H1 (cell line): ENCODE measurements at regions not wholly inside any gene's neighbourhood (a gene's known extent, or its start where the extent isn't known, plus 50 kb on each side); places are given as distances from the start of the nearest gene placed in this dataset.

Experiments used
- CTCF ChIA-PET: fragments of 300-600 bp; sonication (Branson Sonifier 250); formaldehyde crosslinking; loops from one replicate; lab custom pipeline; 2021; ENCODE audit not compliant: partially characterized antibody; lab: Charles Lee
- POLR2A ChIA-PET: fragments of 300-600 bp; sonication (Branson Sonifier 250); formaldehyde crosslinking; loops from one replicate; lab custom pipeline; 2021; ENCODE audit warnings: inconsistent platforms; ENCODE audit not compliant: partially characterized antibody; lab: Charles Lee
- DNase-seq, 2 experiments: peaks; one replicate each; pipeline versions ENCODE4 v3.0.0 to v3.0.0-alpha.2; 2010 to 2022; ENCODE audit warnings: low spot score in 2 of 2, low read depth in 1 of 2, mixed read lengths in 1 of 2
- FAIRE-seq: peaks from 2 replicates; lab custom pipeline; 2011; peaks lifted over from hg19 to GRCh38; lab: Jason Lieb, UNC
- H2AFZ ChIP-seq: 2 replicates; pipeline ENCODE4 v1.8.1; 2012; ENCODE audit warnings: low read length, inconsistent platforms
- H2AK5ac ChIP-seq: 2 replicates; pipeline ENCODE4 v1.6.1; 2013; ENCODE audit warnings: low read depth, low read length
- H2BK120ac ChIP-seq: replicated peaks from 2 replicates; pipeline ENCODE3; 2013; ENCODE audit warnings: low read depth, low read length, inconsistent platforms
- H2BK12ac ChIP-seq: 2 replicates; pipeline ENCODE4 v1.6.1; 2013; ENCODE audit warnings: low read depth, low read length
- H2BK15ac ChIP-seq: 2 replicates; pipeline ENCODE4 v1.6.1; 2013; ENCODE audit warnings: low read length
- H2BK20ac ChIP-seq: 2 replicates; pipeline ENCODE4 v1.6.1; 2013; ENCODE audit warnings: low read length
- H2BK5ac ChIP-seq: 2 replicates; pipeline ENCODE4 v1.6.1; 2013; ENCODE audit warnings: low read depth, low read length
- H3K14ac ChIP-seq: 2 replicates; pipeline ENCODE4 v1.6.1; 2013; ENCODE audit warnings: inconsistent platforms; ENCODE audit not compliant: insufficient read length
- H3K18ac ChIP-seq: 2 replicates; pipeline ENCODE4 v1.6.1; 2013; ENCODE audit warnings: low read length; ENCODE audit errors: extremely low read depth
- H3K23ac ChIP-seq: 2 replicates; pipeline ENCODE4 v1.6.1; 2013; ENCODE audit warnings: inconsistent platforms; ENCODE audit not compliant: insufficient read length
- H3K23me2 ChIP-seq: 2 replicates; pipeline ENCODE4 v1.6.1; 2013; ENCODE audit warnings: low read depth, low read length
- H3K27ac ChIP-seq: 2 replicates; pipeline ENCODE4 v1.6.1; 2011; ENCODE audit warnings: low read depth, low read length, inconsistent platforms
- H3K27me3 ChIP-seq, 4 experiments: replicated peaks in 1 of 4; 1 replicate in 1 of 4; 2 replicates in 3 of 4; pipeline versions ENCODE4 v1.6.1 to v1.8.1; 2011 to 2013; ENCODE audit warnings: low read length in 3 of 4, mild to moderate bottlenecking in 3 of 4, inconsistent platforms in 2 of 4, mixed read lengths in 2 of 4, moderate library complexity in 1 of 4; ENCODE audit not compliant: control insufficient read depth in 3 of 4, insufficient read depth in 3 of 4; ENCODE audit errors: extremely low read depth in 1 of 4
- H3K36me3 ChIP-seq, 4 experiments: 2 replicates each; pipeline versions ENCODE4 v1.6.1 to v1.8.1; 2011 to 2013; ENCODE audit warnings: mild to moderate bottlenecking in 4 of 4, low read length in 3 of 4, moderate library complexity in 2 of 4, control low read depth in 1 of 4, inconsistent platforms in 1 of 4; ENCODE audit not compliant: insufficient read depth in 4 of 4, control insufficient read depth in 2 of 4
- H3K4ac ChIP-seq: replicated peaks from 2 replicates; pipeline ENCODE3; 2013; ENCODE audit warnings: low read length, low read depth, mixed read lengths, inconsistent platforms; ENCODE audit not compliant: insufficient read length
- H3K4me1 ChIP-seq, 4 experiments: replicated peaks in 1 of 4; 1 replicate in 1 of 4; 2 replicates in 3 of 4; pipeline versions ENCODE4 v1.6.1 to v1.8.1; 2011 to 2013; ENCODE audit warnings: low read length in 3 of 4, inconsistent platforms in 2 of 4, mixed read lengths in 1 of 4; ENCODE audit not compliant: insufficient read depth in 4 of 4, control insufficient read depth in 3 of 4
- H3K4me2 ChIP-seq, 2 experiments: 2 replicates each; pipeline versions ENCODE4 v1.6.1 to v1.8.1; 2011 to 2013; ENCODE audit warnings: low read depth in 2 of 2, low read length in 2 of 2, control low read depth in 1 of 2, inconsistent platforms in 1 of 2, mild to moderate bottlenecking in 1 of 2; ENCODE audit not compliant: insufficient read depth in 1 of 2
- H3K4me3 ChIP-seq, 4 experiments: fragments of 200-600, 300-600 bp in 1 of 4; sonication (generic), shearing (Covaris generic), sonication (Bioruptor Twin) in 1 of 4; 2 replicates each; pipeline versions ENCODE4 v1.5.1 to v1.8.1; 2011 to 2016; ENCODE audit warnings: low read length in 4 of 4, low read depth in 3 of 4, control low read depth in 2 of 4, inconsistent platforms in 2 of 4, mild to moderate bottlenecking in 2 of 4, mixed read lengths in 1 of 4, moderate library complexity in 1 of 4; ENCODE audit not compliant: insufficient read depth in 2 of 4; ENCODE audit errors: extremely low read depth in 1 of 4
- H3K56ac ChIP-seq: replicated peaks from 2 replicates; pipeline ENCODE3; 2013; ENCODE audit warnings: low read depth, mild to moderate bottlenecking, mixed read lengths, low read length, inconsistent platforms; ENCODE audit not compliant: insufficient read length
- H3K79me1 ChIP-seq: 2 replicates; pipeline ENCODE4 v1.6.1; 2013; ENCODE audit warnings: low read depth, low read length, control low read depth
- H3K79me2 ChIP-seq, 2 experiments: 2 replicates each; pipeline versions ENCODE4 v1.6.1 to v1.8.1; 2012 to 2013; ENCODE audit warnings: low read length in 2 of 2, mild to moderate bottlenecking in 2 of 2, inconsistent platforms in 1 of 2; ENCODE audit not compliant: insufficient read depth in 2 of 2, control insufficient read depth in 1 of 2
- H3K9ac ChIP-seq, 4 experiments: replicated peaks in 1 of 4; 1 replicate in 1 of 4; 2 replicates in 3 of 4; pipeline versions ENCODE4 v1.6.1 to v1.8.1; 2011 to 2013; ENCODE audit warnings: low read depth in 3 of 4, low read length in 3 of 4, control low read depth in 2 of 4, mild to moderate bottlenecking in 2 of 4, moderate library complexity in 2 of 4, inconsistent platforms in 1 of 4; ENCODE audit errors: extremely low read depth in 1 of 4
- H3K9me3 ChIP-seq, 2 experiments: 2 replicates each; pipeline versions ENCODE4 v1.6.1 to v1.8.1; 2012 to 2013; ENCODE audit warnings: mild to moderate bottlenecking in 2 of 2, moderate library complexity in 2 of 2, control low read depth in 1 of 2, inconsistent platforms in 1 of 2, low read depth in 1 of 2, low read length in 1 of 2, mixed read lengths in 1 of 2; ENCODE audit not compliant: insufficient read depth in 2 of 2
- H4K20me1 ChIP-seq, 2 experiments: replicated peaks in 1 of 2; 2 replicates each; pipeline versions ENCODE3 to v1.8.1; 2011 to 2013; ENCODE audit warnings: inconsistent platforms in 2 of 2, low read length in 2 of 2, mild to moderate bottlenecking in 1 of 2; ENCODE audit not compliant: insufficient read depth in 2 of 2, control insufficient read depth in 1 of 2
- H4K5ac ChIP-seq: 2 replicates; pipeline ENCODE4 v1.6.1; 2013; ENCODE audit warnings: low read length, low read depth, mixed read lengths, inconsistent platforms; ENCODE audit not compliant: insufficient read length
- H4K8ac ChIP-seq: 2 replicates; pipeline ENCODE4 v1.8.0; 2013; ENCODE audit warnings: mild to moderate bottlenecking, moderate library complexity, low read length, inconsistent platforms; ENCODE audit not compliant: insufficient read depth; ENCODE audit errors: extremely low read depth
- H4K91ac ChIP-seq: replicated peaks from 2 replicates; pipeline ENCODE3; 2013; ENCODE audit warnings: low read length, mixed read lengths, inconsistent platforms; ENCODE audit not compliant: insufficient read length
- CHD1 ChIP-seq: IDR thresholded peaks from 2 replicates; pipeline ENCODE4 v1.6.1; 2012; ENCODE audit warnings: low read depth, low read length, improper control_type of control experiment
- CREB1 ChIP-seq: IDR thresholded peaks from 2 replicates; pipeline ENCODE4 v1.6.1; 2012; ENCODE audit warnings: inconsistent platforms
- EGR1 ChIP-seq: IDR thresholded peaks from 2 replicates; pipeline ENCODE4 v1.6.1; 2011; ENCODE audit warnings: low read depth, low read length, borderline replicate concordance
- HDAC2 ChIP-seq, 2 experiments: fragments of 300-600 bp in 1 of 2; sonication (generic) in 1 of 2; IDR thresholded peaks; 2 replicates each; pipeline ENCODE4 v1.6.1; 2011 to 2012; ENCODE audit warnings: low read depth in 2 of 2, low read length in 2 of 2, mild to moderate bottlenecking in 2 of 2, moderate library complexity in 2 of 2, borderline replicate concordance in 1 of 2, inconsistent platforms in 1 of 2
- HDAC6 ChIP-seq: IDR thresholded peaks from one replicate; pipeline ENCODE4 v1.7.1; 2012; ENCODE audit warnings: low read depth, mild to moderate bottlenecking, inconsistent platforms, low read length, moderate library complexity
- JUND ChIP-seq: IDR thresholded peaks from 2 replicates; pipeline ENCODE4 v1.6.1; 2011; ENCODE audit warnings: mild to moderate bottlenecking, improper control_type of control experiment, low read length
- NANOG ChIP-seq: IDR thresholded peaks from 2 replicates; pipeline ENCODE4 v1.6.1; 2011; ENCODE audit warnings: low read length, low read depth, mild to moderate bottlenecking, inconsistent platforms; ENCODE audit not compliant: insufficient read depth, poor library complexity, severe bottlenecking
- RFX5 ChIP-seq: IDR thresholded peaks from 2 replicates; pipeline ENCODE4 v1.6.1; 2011; ENCODE audit warnings: low read depth, low read length, improper control_type of control experiment, borderline replicate concordance
- RXRA ChIP-seq: IDR thresholded peaks from 2 replicates; pipeline ENCODE4 v1.6.1; 2011; ENCODE audit warnings: low read depth, mild to moderate bottlenecking, low read length, moderate library complexity; ENCODE audit not compliant: insufficient read depth
- WGBS, 2 experiments: shearing (Covaris generic) in 1 of 2; methylation state at CpG; one replicate each; pipeline versions ENCODE4 v1.1.6 to v1.1.7; 2013 to 2015; ENCODE audit warnings: low lambda C conversion rate in 2 of 2, mixed read lengths in 2 of 2, inconsistent platforms in 1 of 2, low coverage in 1 of 2, missing lambda C conversion rate in 1 of 2; ENCODE audit not compliant: insufficient replicate concordance in 2 of 2, insufficient coverage in 1 of 2, insufficient read length in 1 of 2; ENCODE audit errors: extremely low coverage in 1 of 2, missing lambda C conversion rate in 1 of 2; 5-methylcytosine and 5-hydroxymethylcytosine counted together
- TF ChIP-seq, protein P1 (sequence below): IDR thresholded peaks from 2 replicates; pipeline ENCODE4 v1.6.1; 2012; ENCODE audit warnings: inconsistent platforms
- TF ChIP-seq, protein P2 (sequence below): IDR thresholded peaks from 2 replicates; pipeline ENCODE4 v1.6.1; 2011; ENCODE audit warnings: low read length, improper control_type of control experiment

DNA sequence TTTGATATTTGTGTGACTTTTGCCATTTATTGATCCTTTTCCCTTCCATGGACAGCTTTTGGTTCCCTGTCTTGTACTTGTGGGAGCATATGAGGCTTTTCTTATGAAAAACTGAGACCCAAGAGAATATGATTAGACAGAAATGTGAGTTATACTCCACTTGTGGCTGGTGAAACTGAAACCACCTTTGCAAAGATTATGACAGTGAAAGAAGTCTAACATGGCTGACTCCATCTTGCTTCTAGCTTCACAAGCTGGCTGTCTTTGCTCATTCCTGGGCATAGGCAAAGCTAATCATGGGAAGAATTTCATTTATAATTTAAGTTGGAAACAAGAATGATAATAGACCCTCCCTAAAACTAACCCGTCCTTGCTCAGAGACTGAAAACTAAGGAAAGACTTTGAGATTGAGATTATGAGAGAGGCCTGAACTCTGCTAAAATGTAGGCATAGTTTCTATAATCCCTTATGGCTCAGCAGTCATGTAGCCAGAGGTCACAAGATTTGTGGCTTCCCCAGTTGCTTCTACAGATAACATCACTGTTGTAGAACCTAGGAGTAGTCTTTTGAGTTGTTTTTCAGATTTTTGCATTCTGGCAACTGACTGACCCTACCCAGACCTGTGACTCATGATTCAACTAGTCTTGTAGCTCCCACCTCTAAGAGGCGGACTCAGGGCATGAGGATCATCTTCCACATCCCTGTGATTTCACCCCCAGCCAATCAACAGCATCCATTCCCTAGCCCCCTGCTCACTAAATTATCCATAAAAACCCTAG, 50.9 kb upstream of the CD2AP start:
- Histone ChIP-seq H3K36me3 (no peaks in the 10 kb centered on the region; a peak in 1 of 8 replicates), H3K79me2 (no peaks in the 10 kb centered on the region), H4K91ac (peak overlapping the region; percentile 34), H2AK5ac (no peak overlapping the region; the same call in 1 of the 2 replicates), H4K8ac (no peak overlapping the region), H2BK12ac (no peak overlapping the region), H3K4ac (no peak overlapping the region), H2BK20ac (0 out of 2 replicates have a peak overlapping the region, but pooled peaks have one; percentile 44), H2BK120ac (no peak overlapping the region), H3K23me2 (no peaks in the 10 kb centered on the region), H4K20me1 (no peaks in the 10 kb centered on the region), H3K27me3 (no peaks in the 10 kb centered on the region), H3K4me2 (no peak overlapping the region), H4K5ac (peak overlapping the region; percentile 26), H3K23ac (no peak overlapping the region), H2BK5ac (no peak overlapping the region), H2AFZ (no peak overlapping the region), H3K79me1 (no peaks in the 10 kb centered on the region), H3K56ac (no peak overlapping the region), H3K14ac (no peak overlapping the region), H3K4me3 (no peak overlapping the region), H3K9ac (no peak overlapping the region), H3K9me3 (peaks cover 10 to 11% of the 10 kb centered on the region in 2 experiments; a peak in 3 of 4 replicates), H3K27ac (no peak overlapping the region), H3K18ac (no peak overlapping the region), H2BK15ac (no peak overlapping the region), H3K4me1 (peaks cover 0 to 6% (median 3%) of the 10 kb centered on the region in 4 experiments; a peak in 3 of 7 replicates)
- FAIRE-seq (no peak), DNase-seq (no peak)
- ChIA-PET POLR2A (no interaction called here), CTCF (interaction anchor here (0.9 kb wide), 1 partner anchor 361 kb away, joined by 3 read pairs; no protein-coding TSS in a partner anchor)
- WGBS, 2 experiments, result 91% methylated on average over 2 of the region's 2 CpGs; no CpG with 5 or more reads in 1 of the 2 experiments
- TF ChIP-seq CHD1, result no peak
- no peak for TF ChIP-seq RFX5
- no peak for TF ChIP-seq HDAC6
- no peak for TF ChIP-seq NANOG
- TF ChIP-seq, protein P1, sequence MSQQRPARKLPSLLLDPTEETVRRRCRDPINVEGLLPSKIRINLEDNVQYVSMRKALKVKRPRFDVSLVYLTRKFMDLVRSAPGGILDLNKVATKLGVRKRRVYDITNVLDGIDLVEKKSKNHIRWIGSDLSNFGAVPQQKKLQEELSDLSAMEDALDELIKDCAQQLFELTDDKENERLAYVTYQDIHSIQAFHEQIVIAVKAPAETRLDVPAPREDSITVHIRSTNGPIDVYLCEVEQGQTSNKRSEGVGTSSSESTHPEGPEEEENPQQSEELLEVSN, result no peak
- TF ChIP-seq CREB1, result no peak
- TF ChIP-seq JUND, result no peak
- TF ChIP-seq RXRA, result no peak
- TF ChIP-seq, protein P2, sequence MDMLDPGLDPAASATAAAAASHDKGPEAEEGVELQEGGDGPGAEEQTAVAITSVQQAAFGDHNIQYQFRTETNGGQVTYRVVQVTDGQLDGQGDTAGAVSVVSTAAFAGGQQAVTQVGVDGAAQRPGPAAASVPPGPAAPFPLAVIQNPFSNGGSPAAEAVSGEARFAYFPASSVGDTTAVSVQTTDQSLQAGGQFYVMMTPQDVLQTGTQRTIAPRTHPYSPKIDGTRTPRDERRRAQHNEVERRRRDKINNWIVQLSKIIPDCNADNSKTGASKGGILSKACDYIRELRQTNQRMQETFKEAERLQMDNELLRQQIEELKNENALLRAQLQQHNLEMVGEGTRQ, result no peak
- TF ChIP-seq HDAC2 (IDR thresholded peaks at IDR 0.05; ENCODE audit: borderline replicate concordance in 1 of 2, low read depth in 2 of 2, low read length in 2 of 2), result no peak
- TF ChIP-seq EGR1, result no peak
